ENCODE measurements at regions not wholly inside any gene's neighbourhood (a gene's known extent, or its start where the extent isn't known, plus 50 kb on each side); places are given as distances from the start of the nearest gene placed in this dataset.

GRCh38 chr9:79976257-79977073 is 404.7 kb downstream of the TLE4 start (continued):
- no peak for TF ChIP-seq JUN (IDR thresholded peaks at IDR 0.05; ENCODE audit: low read depth, low read length)
- no peak for TF ChIP-seq POLR2A (IDR thresholded peaks at IDR 0.05; ENCODE audit: control extremely low read depth in 1 of 2, low read depth in 2 of 2, low read length in 2 of 2)
- TF ChIP-seq POU5F1 (IDR thresholded peaks at IDR 0.05; ENCODE audit: low read depth, low read length) = no peak
- TF ChIP-seq SP4 (IDR thresholded peaks at IDR 0.05; ENCODE audit: low read length) = no peak
